Neutrophil (primary cell): ENCODE measurements at regions not wholly inside any gene's neighbourhood (a gene's known extent, or its start where the extent isn't known, plus 50 kb on each side); places are given as distances from the start of the nearest gene placed in this dataset.

Experiments used
- H3K27ac ChIP-seq: fragments of 200-600 bp; sonication (generic); 2 replicates; pipeline ENCODE4 v1.5.1; 2016; ENCODE audit warnings: mild to moderate bottlenecking, moderate library complexity
- H3K27me3 ChIP-seq: fragments of 200-600 bp; sonication (generic); 2 replicates; pipeline ENCODE4 v1.6.0; 2016; ENCODE audit warnings: mild to moderate bottlenecking
- H3K36me3 ChIP-seq: fragments of 200-600 bp; sonication (generic); 2 replicates; pipeline ENCODE4 v1.5.1; 2017
- H3K4me1 ChIP-seq, 2 experiments: fragments of 200-600 bp in 1 of 2; sonication (generic) in 1 of 2; 1 replicate in 1 of 2; 2 replicates in 1 of 2; pipeline versions ENCODE4 v1.5.1 to v1.6.1; 2013 to 2016; ENCODE audit warnings: low read depth in 1 of 2, low read length in 1 of 2, mild to moderate bottlenecking in 1 of 2, moderate library complexity in 1 of 2; ENCODE audit not compliant: control insufficient read depth in 1 of 2, insufficient read depth in 1 of 2
- H3K4me3 ChIP-seq, 2 experiments: fragments of 200-600 bp in 1 of 2; sonication (generic) in 1 of 2; 1 replicate in 1 of 2; 2 replicates in 1 of 2; pipeline ENCODE4 v1.5.1; 2013 to 2016; ENCODE audit warnings: low read depth in 1 of 2, low read length in 1 of 2, mild to moderate bottlenecking in 1 of 2, moderate library complexity in 1 of 2
- H3K9me3 ChIP-seq: fragments of 200-600 bp; sonication (generic); 2 replicates; pipeline ENCODE4 v1.5.1; 2016
- CTCF ChIP-seq: fragments of 200-600 bp; sonication (generic); IDR thresholded peaks from 2 replicates; pipeline ENCODE4 v1.5.1; 2016; ENCODE audit warnings: antibody characterized with exemption

GRCh38 chr1:25030674-25031589 is 100.9 kb upstream of the RUNX3 start:
- no peaks in the 10 kb centered on the region for H3K36me3 ChIP-seq
- no peak overlapping the region for H3K27ac ChIP-seq
- H3K4me1 ChIP-seq = peaks cover 55 to 62% of the 10 kb centered on the region in 2 experiments
- TF ChIP-seq CTCF = no peak
- no peaks in the 10 kb centered on the region for H3K9me3 ChIP-seq
- peaks cover 24% of the 10 kb centered on the region for H3K27me3 ChIP-seq
- no peak overlapping the region for H3K4me3 ChIP-seq

GRCh38 chr1:25030012-25030411 is 99.9 kb upstream of the RUNX3 start:
- peaks cover 48 to 53% of the 10 kb centered on the region in 2 experiments for H3K4me1 ChIP-seq

GRCh38 chr1:25028907-25029599 is 99.0 kb upstream of the RUNX3 start:
- Histone ChIP-seq H3K27ac (no peak overlapping the region), H3K27me3 (peaks cover 24% of the 10 kb centered on the region), H3K4me3 (no peak overlapping the region), H3K36me3 (no peaks in the 10 kb centered on the region), H3K9me3 (no peaks in the 10 kb centered on the region), H3K4me1 (peaks cover 38 to 44% of the 10 kb centered on the region in 2 experiments)
- no peak for TF ChIP-seq CTCF

More at GRCh38 chr1:25030012-25030411, 99.9 kb upstream of the RUNX3 start:
- Histone ChIP-seq H3K4me3 (no peak overlapping the region), H3K9me3 (no peaks in the 10 kb centered on the region), H3K36me3 (no peaks in the 10 kb centered on the region), H3K27me3 (peaks cover 24% of the 10 kb centered on the region), H3K27ac (no peak overlapping the region)
- no peak for TF ChIP-seq CTCF

- H3K4me1 ChIP-seq = peaks cover 37 to 44% of the 10 kb centered on the region in 2 experiments
- H3K27ac ChIP-seq = no peak overlapping the region
- no peaks in the 10 kb centered on the region for H3K9me3 ChIP-seq
- H3K36me3 ChIP-seq = no peaks in the 10 kb centered on the region
- peaks cover 24% of the 10 kb centered on the region for H3K27me3 ChIP-seq
- TF ChIP-seq CTCF = no peak
- no peak overlapping the region for H3K4me3 ChIP-seq
Measured at GRCh38 chr1:25028587-25028906, 98.5 kb upstream of the RUNX3 start.

- Histone ChIP-seq H3K27me3 (peaks cover 24% of the 10 kb centered on the region), H3K27ac (no peak overlapping the region), H3K4me1 (peaks cover 37 to 44% of the 10 kb centered on the region in 2 experiments), H3K36me3 (no peaks in the 10 kb centered on the region), H3K9me3 (no peaks in the 10 kb centered on the region), H3K4me3 (no peak overlapping the region)
- TF ChIP-seq CTCF = no peak
Measured at GRCh38 chr1:25027822-25028586, 97.9 kb upstream of the RUNX3 start.
